Progenitor cell of endocrine pancreas (in vitro differentiated cells): ENCODE measurements at regions not wholly inside any gene's neighbourhood (a gene's known extent, or its start where the extent isn't known, plus 50 kb on each side); places are given as distances from the start of the nearest gene placed in this dataset.

Experiments
- DNase-seq: peaks from one replicate; pipeline ENCODE4 v3.0.0; 2021; ENCODE audit warnings: low spot score; ENCODE audit not compliant: unreplicated experiment
- H3K27ac Mint-ChIP-seq: 2 replicates; pipeline ENCODE4 v1.8.0; 2021; ENCODE audit warnings: mild to moderate bottlenecking, moderate library complexity, mixed read lengths
- H3K27me3 Mint-ChIP-seq: 2 replicates; pipeline ENCODE4 v1.8.0; 2021; ENCODE audit warnings: mixed read lengths
- H3K36me3 Mint-ChIP-seq: 2 replicates; pipeline ENCODE4 v1.8.0; 2022; ENCODE audit warnings: mixed read lengths; ENCODE audit not compliant: insufficient read depth
- H3K4me1 Mint-ChIP-seq: 2 replicates; pipeline ENCODE4 v1.8.0; 2021; ENCODE audit warnings: low read depth, mixed read lengths
- H3K4me3 Mint-ChIP-seq: 2 replicates; pipeline ENCODE4 v1.8.0; 2021; ENCODE audit warnings: low read depth, mild to moderate bottlenecking, moderate library complexity, mixed read lengths
- H3K9me3 Mint-ChIP-seq: 2 replicates; pipeline ENCODE4 v1.8.0; 2021; ENCODE audit warnings: low read depth, mixed read lengths
- CTCF ChIP-seq: fragments of 200-600 bp; sonication (generic); IDR thresholded peaks from one replicate; pipeline ENCODE4 v1.5.0; 2021; ENCODE audit warnings: antibody characterized with exemption, mild to moderate bottlenecking; ENCODE audit not compliant: unreplicated experiment

GRCh38 chr14:85459361-85460000 lies 70.5 kb upstream of the FLRT2 start:
- Mint-ChIP-seq H3K36me3 (peaks cover 4% of the 10 kb centered on the region), H3K4me3 (no peak overlapping the region), H3K9me3 (peaks cover 18% of the 10 kb centered on the region), H3K4me1 (peaks cover 19% of the 10 kb centered on the region), H3K27me3 (no peaks in the 10 kb centered on the region), H3K27ac (no peak overlapping the region)
- DNase-seq = no peak
- no peak for TF ChIP-seq CTCF

DNA sequence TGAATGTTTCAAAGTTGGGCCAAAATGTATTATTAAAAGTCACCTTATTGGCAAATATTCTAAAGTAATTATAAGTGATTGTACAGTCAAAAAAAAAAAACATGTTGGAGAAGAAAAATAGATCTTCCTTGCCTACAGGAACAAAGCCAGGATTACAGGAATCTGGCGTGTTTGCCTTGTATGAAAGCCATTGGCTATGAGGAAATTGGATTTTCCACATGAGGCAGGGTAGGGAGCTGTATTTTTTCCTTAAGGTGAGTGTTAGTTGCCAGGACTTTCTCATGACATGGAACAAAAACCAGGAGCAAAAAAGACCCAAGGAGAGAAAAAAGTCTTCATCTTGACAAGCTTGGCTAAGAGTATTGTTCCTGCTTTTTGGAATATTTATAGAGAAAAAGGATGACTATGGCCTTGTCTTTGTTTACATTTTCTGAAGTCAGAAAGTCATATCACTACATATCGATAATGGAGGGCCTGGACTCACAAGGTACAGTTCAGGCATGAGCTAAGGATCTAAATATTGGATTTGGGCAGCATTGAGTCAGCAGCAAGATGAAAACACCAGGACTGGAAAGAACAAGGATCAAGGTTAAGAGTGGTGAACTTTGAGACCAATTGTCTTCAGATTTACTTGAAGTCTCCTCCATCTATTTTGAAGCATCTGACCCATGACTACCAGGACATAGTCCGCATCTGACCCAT lies 68.4 kb upstream of the FLRT2 start:
- Mint-ChIP-seq H3K9me3 (peaks cover 25% of the 10 kb centered on the region), H3K36me3 (peaks cover 7% of the 10 kb centered on the region), H3K27ac (no peak overlapping the region), H3K27me3 (no peaks in the 10 kb centered on the region), H3K4me1 (peaks cover 17% of the 10 kb centered on the region), H3K4me3 (no peak overlapping the region)
- DNase-seq = no peak
- no peak for TF ChIP-seq CTCF

- H3K4me3 Mint-ChIP-seq = no peak overlapping the region
- no peak for TF ChIP-seq CTCF
- H3K27ac Mint-ChIP-seq = no peak overlapping the region
- H3K36me3 Mint-ChIP-seq = peaks cover 9% of the 10 kb centered on the region
- H3K9me3 Mint-ChIP-seq = peaks cover 25% of the 10 kb centered on the region
- peaks cover 19% of the 10 kb centered on the region for H3K4me1 Mint-ChIP-seq
- H3K27me3 Mint-ChIP-seq = no peaks in the 10 kb centered on the region
- no peak for DNase-seq
Observed at GRCh38 chr14:85463512-85463911, 66.4 kb upstream of the FLRT2 start.

GRCh38 chr14:85464135-85464895 lies 65.6 kb upstream of the FLRT2 start:
- TF ChIP-seq CTCF = no peak
- no peaks in the 10 kb centered on the region for H3K27me3 Mint-ChIP-seq
- H3K36me3 Mint-ChIP-seq = peaks cover 9% of the 10 kb centered on the region

GRCh38 chr14:85466678-85467077 lies 63.3 kb upstream of the FLRT2 start:
- Mint-ChIP-seq H3K4me3 (no peak overlapping the region), H3K27me3 (no peaks in the 10 kb centered on the region), H3K9me3 (peaks cover 20% of the 10 kb centered on the region), H3K36me3 (peaks cover 6% of the 10 kb centered on the region), H3K27ac (no peak overlapping the region), H3K4me1 (peaks cover 30% of the 10 kb centered on the region)
- DNase-seq = no peak
- no peak for TF ChIP-seq CTCF

More at GRCh38 chr14:85464135-85464895, 65.6 kb upstream of the FLRT2 start:
- Mint-ChIP-seq H3K4me3 (no peak overlapping the region), H3K4me1 (peaks cover 16% of the 10 kb centered on the region), H3K9me3 (peaks cover 25% of the 10 kb centered on the region), H3K27ac (peak overlapping the region; percentile 34)
- DNase-seq = no peak
